GM12875 (cell line): ENCODE measurements at regions not wholly inside any gene's neighbourhood (a gene's known extent, or its start where the extent isn't known, plus 50 kb on each side); places are given as distances from the start of the nearest gene placed in this dataset.

ENCODE experiments used
- H3K4me3 ChIP-seq: one replicate; pipeline ENCODE4 v1.5.1; 2011; ENCODE audit warnings: low read depth, low read length, control low read depth
- CTCF ChIP-seq: IDR thresholded peaks from 2 replicates; pipeline ENCODE4 v1.5.1; 2011; ENCODE audit warnings: low read depth, mild to moderate bottlenecking, control low read depth, inconsistent platforms, low read length, moderate library complexity, borderline replicate concordance; ENCODE audit not compliant: insufficient read depth

- no peak for TF ChIP-seq CTCF
- no peak overlapping the region for H3K4me3 ChIP-seq
Observed at GRCh38 chr2:142678164-142678563, 199.3 kb upstream of the KYNU start.

- no peak overlapping the region for H3K4me3 ChIP-seq
- TF ChIP-seq CTCF: no peak
Observed at GRCh38 chr2:142675398-142675797, 202.1 kb upstream of the KYNU start.

- no peak for TF ChIP-seq CTCF
- H3K4me3 ChIP-seq: no peak overlapping the region
Observed at GRCh38 chr2:142673836-142674235, 203.6 kb upstream of the KYNU start.

- TF ChIP-seq CTCF: no peak
- H3K4me3 ChIP-seq: no peak overlapping the region
Observed at GRCh38 chr2:142672698-142673097, 204.8 kb upstream of the KYNU start.

- TF ChIP-seq CTCF: no peak
- no peak overlapping the region for H3K4me3 ChIP-seq
Observed at GRCh38 chr2:142670362-142670761, 207.1 kb upstream of the KYNU start.

GRCh38 chr2:142668420-142668819 lies 209.0 kb upstream of the KYNU start:
- no peak for TF ChIP-seq CTCF
- no peak overlapping the region for H3K4me3 ChIP-seq

GRCh38 chr2:142665241-142665640 lies 212.2 kb upstream of the KYNU start:
- no peak overlapping the region for H3K4me3 ChIP-seq
- TF ChIP-seq CTCF: no peak
